SK-N-SH (cell line): ENCODE measurements at regions not wholly inside any gene's neighbourhood (a gene's known extent, or its start where the extent isn't known, plus 50 kb on each side); places are given as distances from the start of the nearest gene placed in this dataset.

ENCODE experiments used
- CTCF ChIP-seq: fragments of 200-600 bp; sonication (generic); IDR thresholded peaks from 2 replicates; pipeline ENCODE4 v1.6.1; 2017; ENCODE audit warnings: antibody characterized with exemption, mild to moderate bottlenecking, moderate library complexity
- ELF1 ChIP-seq: IDR thresholded peaks from 2 replicates; pipeline ENCODE4 v1.4.0; 2012
- EZH2phosphoT487 ChIP-seq: fragments of 200-600 bp; sonication (generic); IDR thresholded peaks from 2 replicates; pipeline ENCODE4 v1.6.1; 2017; ENCODE audit warnings: low read depth, mixed run types, mild to moderate bottlenecking, antibody characterized with exemption, moderate library complexity, borderline replicate concordance
- JUND ChIP-seq: IDR thresholded peaks from 2 replicates; pipeline ENCODE4 v1.4.0; 2012
- MAX ChIP-seq: IDR thresholded peaks from 2 replicates; pipeline ENCODE4 v1.4.0; 2012; ENCODE audit warnings: low read depth
- MXI1 ChIP-seq: IDR thresholded peaks from 2 replicates; pipeline ENCODE4 v1.6.1; 2012; ENCODE audit warnings: mild to moderate bottlenecking, low read depth, low read length, improper control_type of control experiment
- NRF1 ChIP-seq: IDR thresholded peaks from 2 replicates; pipeline ENCODE4 v1.6.1; 2012; ENCODE audit warnings: low read depth, mild to moderate bottlenecking, low read length
- POLR2AphosphoS5 ChIP-seq: IDR thresholded peaks from 2 replicates; pipeline ENCODE4 v1.6.1; 2012; ENCODE audit warnings: low read depth, low read length
- RAD21 ChIP-seq: IDR thresholded peaks from 2 replicates; pipeline ENCODE4 v1.6.1; 2012; ENCODE audit warnings: mild to moderate bottlenecking, low read length
- REST ChIP-seq: IDR thresholded peaks from 2 replicates; pipeline ENCODE4 v1.6.1; 2012; ENCODE audit warnings: mild to moderate bottlenecking, low read depth, low read length, moderate library complexity
- SIN3A ChIP-seq: IDR thresholded peaks from 2 replicates; pipeline ENCODE4 v1.6.1; 2012; ENCODE audit warnings: low read depth, mild to moderate bottlenecking, low read length, moderate library complexity, borderline replicate concordance
- TAF1 ChIP-seq: IDR thresholded peaks from 2 replicates; pipeline ENCODE4 v1.6.1; 2012; ENCODE audit warnings: low read depth, mild to moderate bottlenecking, low read length, moderate library complexity, borderline replicate concordance
- ZBTB33 ChIP-seq: IDR thresholded peaks from 2 replicates; pipeline ENCODE4 v1.4.0; 2012; ENCODE audit warnings: low read depth, borderline replicate concordance

GRCh38 chr12:123073962-123074801 is 76.7 kb downstream of the PITPNM2 start (continued):
- TF ChIP-seq ZBTB33: no peak
- no peak for TF ChIP-seq MXI1
- no peak for TF ChIP-seq MAX
- no peak for TF ChIP-seq TAF1
- TF ChIP-seq CTCF: no peak
- no peak for TF ChIP-seq POLR2AphosphoS5
- TF ChIP-seq EZH2phosphoT487: no peak
- no peak for TF ChIP-seq ELF1
- TF ChIP-seq SIN3A: no peak
- no peak for TF ChIP-seq JUND
- TF ChIP-seq REST: no peak
- TF ChIP-seq NRF1: no peak
- no peak for TF ChIP-seq RAD21
